HG03565 (cell line): ENCODE measurements at regions not wholly inside any gene's neighbourhood (a gene's known extent, or its start where the extent isn't known, plus 50 kb on each side); places are given as distances from the start of the nearest gene placed in this dataset.
"Not testable (repeated sequence)": the region's sequence is repeated elsewhere in the genome, so short reads cannot be mapped to it uniquely, and the experiment has no call there.

Source experiments
- ATAC-seq: cut with Tn5 transposase; IDR thresholded peaks from one replicate; pipeline ENCODE4 v1.9.1; 2021; ENCODE audit warnings: mild to moderate bottlenecking, moderate library complexity; ENCODE audit not compliant: unreplicated experiment

- not testable (repeated sequence) for ATAC-seq
Measured at GRCh38 chr6:148022279-148022678, 320.4 kb upstream of the SASH1 start.

- ATAC-seq, result no peak
Measured at GRCh38 chr6:148027201-148027600, 315.4 kb upstream of the SASH1 start.

- ATAC-seq, result no peak
Measured at GRCh38 chr6:148035806-148036390, 306.7 kb upstream of the SASH1 start.

GRCh38 chr6:148037496-148037895 is 305.1 kb upstream of the SASH1 start:
- no peak for ATAC-seq

GRCh38 chr6:148041546-148041945 is 301.1 kb upstream of the SASH1 start:
- no peak for ATAC-seq

GRCh38 chr6:148042536-148042935 is 300.1 kb upstream of the SASH1 start:
- no peak for ATAC-seq

- ATAC-seq, result no peak
Measured at GRCh38 chr6:148044261-148044751, 298.3 kb upstream of the SASH1 start.

- ATAC-seq, result no peak
Measured at GRCh38 chr6:148044921-148045320, 297.7 kb upstream of the SASH1 start.

GRCh38 chr6:148053209-148053608 is 289.4 kb upstream of the SASH1 start:
- no peak for ATAC-seq

- ATAC-seq, result no peak
Measured at GRCh38 chr6:148053796-148054195, 288.8 kb upstream of the SASH1 start.

- no peak for ATAC-seq
Measured at GRCh38 chr6:148054219-148054618, 288.4 kb upstream of the SASH1 start.

- ATAC-seq, result no peak
Measured at GRCh38 chr6:148055419-148055818, 287.2 kb upstream of the SASH1 start.

GRCh38 chr6:148059869-148060268 is 282.8 kb upstream of the SASH1 start:
- ATAC-seq, result no peak

- no peak for ATAC-seq
Measured at GRCh38 chr6:148064406-148065134, 278.1 kb upstream of the SASH1 start.

- ATAC-seq, result no peak
Measured at GRCh38 chr6:148068437-148069061, 274.1 kb upstream of the SASH1 start.

GRCh38 chr6:148069256-148069655 is 273.4 kb upstream of the SASH1 start:
- no peak for ATAC-seq

GRCh38 chr6:148074291-148074690 is 268.3 kb upstream of the SASH1 start:
- no peak for ATAC-seq

GRCh38 chr6:148074738-148075137 is 267.9 kb upstream of the SASH1 start:
- peak; percentile 80 for ATAC-seq

GRCh38 chr6:148075352-148075751 is 267.3 kb upstream of the SASH1 start:
- ATAC-seq, result no peak

GRCh38 chr6:148076051-148076450 is 266.6 kb upstream of the SASH1 start:
- no peak for ATAC-seq

- no peak for ATAC-seq
Measured at GRCh38 chr6:148080315-148080714, 262.3 kb upstream of the SASH1 start.

GRCh38 chr6:148081076-148081475 is 261.6 kb upstream of the SASH1 start:
- ATAC-seq, result no peak
